ENCODE measurements at regions not wholly inside any gene's neighbourhood (a gene's known extent, or its start where the extent isn't known, plus 50 kb on each side); places are given as distances from the start of the nearest gene placed in this dataset.

DNA sequence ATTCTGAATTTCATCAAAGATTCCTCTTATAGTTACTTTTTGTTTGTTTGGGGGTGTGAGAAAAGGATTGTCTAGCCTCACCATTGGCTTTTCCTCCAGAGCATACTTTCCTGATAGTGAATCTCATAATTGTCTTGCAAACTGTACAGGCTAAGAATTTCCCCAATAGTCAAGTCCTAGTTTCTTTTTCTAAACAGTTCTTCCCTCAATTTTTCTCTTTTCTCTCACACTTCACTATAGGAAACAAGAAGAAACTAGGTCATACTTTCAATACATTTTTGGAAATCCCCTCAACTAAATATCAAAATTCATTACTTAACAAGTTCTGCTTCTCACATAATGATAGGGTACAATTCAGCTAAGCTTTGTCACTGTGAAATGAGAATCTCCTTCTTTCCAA, 241.9 kb downstream of the IL20RB start:
- Histone ChIP-seq H3K27ac (no peak overlapping the region), H3K27me3 (no peaks in the 10 kb centered on the region), H3K4me1 (no peaks in the 10 kb centered on the region), H3K4me3 (no peak overlapping the region), H3K36me3 (no peaks in the 10 kb centered on the region), H3K9me3 (no peaks in the 10 kb centered on the region)
- TF ChIP-seq POLR2A (IDR thresholded peaks at IDR 0.05): no peak
- DNase-seq (no peak), ATAC-seq (no peak)
- intact Hi-C loops (cut with DNase I): no loop called here

GRCh38 chr3:137201066-137201465, 243.3 kb downstream of the IL20RB start:
- Histone ChIP-seq H3K27ac (no peak overlapping the region), H3K36me3 (no peaks in the 10 kb centered on the region), H3K4me3 (no peak overlapping the region), H3K9me3 (no peaks in the 10 kb centered on the region), H3K27me3 (no peaks in the 10 kb centered on the region), H3K4me1 (peaks cover 0 to 10% (median 0%) of the 10 kb centered on the region in 12 donors)
- no peak for TF ChIP-seq POLR2A (IDR thresholded peaks at IDR 0.05)
- TF ChIP-seq CTCF (IDR thresholded peaks at IDR 0.05): no peak
- intact Hi-C loops (cut with DNase I): no loop called here
- WGBS, 4 donors: 83 to 89% (median 86%) methylated on average over 3 of the region's 3 CpGs
- ATAC-seq (no peak), DNase-seq (no peak)

DNA sequence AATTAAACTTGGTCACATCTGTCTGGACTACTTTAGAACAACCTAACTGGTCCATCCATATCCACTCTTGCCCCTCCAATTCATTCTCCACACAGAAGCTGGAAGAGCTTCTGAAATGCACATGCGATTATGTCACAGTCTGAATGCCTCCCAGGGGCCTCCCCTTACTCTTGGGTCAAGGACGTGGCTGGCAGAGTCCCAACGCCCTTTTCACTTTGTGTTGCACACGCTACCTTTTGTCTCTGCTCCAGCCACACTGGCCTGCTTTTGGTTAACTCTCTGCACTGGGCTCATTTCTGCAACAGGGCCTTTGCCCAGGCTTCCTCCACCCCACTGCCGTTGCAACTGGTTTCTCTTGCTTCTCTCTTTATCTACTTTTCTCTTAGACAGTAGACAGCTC, 245.2 kb downstream of the IL20RB start:
- ATAC-seq (peak in 3 of 4 donors; percentile 28 to 66 (median 42)), DNase-seq (peak; percentile 16 to 36 (median 33))
- Histone ChIP-seq H3K27me3 (no peaks in the 10 kb centered on the region), H3K27ac (no peak overlapping the region), H3K4me3 (no peak overlapping the region), H3K36me3 (no peaks in the 10 kb centered on the region), H3K9me3 (no peaks in the 10 kb centered on the region), H3K4me1 (peaks cover 0 to 10% (median 0%) of the 10 kb centered on the region in 12 donors)
- 35 to 49% (median 47%) methylated on average over 5 of the region's 5 CpGs for WGBS, 4 donors
- intact Hi-C loops (cut with DNase I): no loop called here
- TF ChIP-seq CTCF (IDR thresholded peaks at IDR 0.05) (no peak), POLR2A (IDR thresholded peaks at IDR 0.05) (no peak)

- H3K4me1 ChIP-seq: peaks cover 0 to 10% (median 0%) of the 10 kb centered on the region in 12 donors
- ATAC-seq (no peak), DNase-seq (no peak)
- intact Hi-C loops (cut with DNase I): no loop called here
- no peaks in the 10 kb centered on the region for H3K27me3 ChIP-seq
- H3K36me3 ChIP-seq: no peaks in the 10 kb centered on the region
- TF ChIP-seq POLR2A (IDR thresholded peaks at IDR 0.05) (no peak), CTCF (IDR thresholded peaks at IDR 0.05) (no peak)
- no peaks in the 10 kb centered on the region for H3K9me3 ChIP-seq
- no peak overlapping the region for H3K27ac ChIP-seq
- H3K4me3 ChIP-seq: no peak overlapping the region
- whole genome bisulfite sequencing, 4 donors: 34 to 65% (median 52%) methylated on average over 3 of the region's 3 CpGs
These were observed 246.6 kb downstream of the IL20RB start for GRCh38 chr3:137204409-137204808.

DNA sequence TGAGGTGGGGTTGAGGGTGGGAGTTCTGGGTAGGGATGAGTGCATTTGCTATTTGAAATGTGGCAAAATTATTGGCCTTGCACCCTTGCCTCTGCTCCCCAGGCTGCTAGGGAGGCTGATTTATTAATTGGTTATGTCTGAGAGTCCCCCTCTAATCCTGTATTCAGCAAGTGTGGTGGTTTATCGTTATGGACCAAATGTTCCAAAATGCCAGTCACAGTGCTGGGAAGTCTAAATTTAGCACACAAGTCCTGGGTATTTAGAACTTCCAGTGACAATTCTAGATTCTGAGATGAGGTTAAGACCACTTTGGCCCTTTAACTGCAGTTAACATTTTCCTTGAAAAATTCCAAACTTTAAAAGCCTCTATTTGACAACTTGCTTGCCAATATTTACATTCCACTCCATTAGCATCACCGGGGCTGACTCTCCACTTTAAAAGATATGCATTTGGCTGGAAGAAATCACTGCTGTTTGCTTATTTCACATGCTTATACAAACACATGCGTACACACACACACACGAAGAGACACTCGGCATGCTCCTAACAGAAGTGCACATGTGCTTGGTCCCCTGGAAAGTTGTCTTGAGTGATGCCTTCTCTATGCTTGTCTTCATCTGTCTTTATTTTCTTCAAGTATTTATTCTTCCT, 247.7 kb downstream of the IL20RB start:
- TF ChIP-seq CTCF (IDR thresholded peaks at IDR 0.05) (no peak), POLR2A (IDR thresholded peaks at IDR 0.05) (no peak)
- 49 to 61% (median 52%) methylated on average over 5 of the region's 5 CpGs for WGBS, 4 donors
- ATAC-seq: peak in 3 of 4 donors; percentile 34 to 72 (median 41)
- Histone ChIP-seq H3K4me1 (peaks cover 0 to 10% (median 0%) of the 10 kb centered on the region in 12 donors), H3K27me3 (no peaks in the 10 kb centered on the region), H3K4me3 (no peak overlapping the region), H3K9me3 (no peaks in the 10 kb centered on the region), H3K27ac (no peak overlapping the region), H3K36me3 (no peaks in the 10 kb centered on the region)
- DNase-seq: no peak
- intact Hi-C loops (cut with DNase I): no loop called here
